Peyer's patch (tissue), 4 donors: ENCODE measurements at regions not wholly inside any gene's neighbourhood (a gene's known extent, or its start where the extent isn't known, plus 50 kb on each side); places are given as distances from the start of the nearest gene placed in this dataset.

ENCODE experiments used
- POLR2A ChIP-seq, 2 donors: fragments of 450-650 bp; IDR thresholded peaks; one replicate each; pipeline ENCODE4 v1.5.1; 2017; ENCODE audit warnings: antibody characterized with exemption in 2 of 2, mild to moderate bottlenecking in 2 of 2, moderate library complexity in 2 of 2
- TF ChIP-seq, protein P1 (sequence below), 6 experiments: fragments of 450-650 bp in 4 of 6; fragments of 200-600 bp in 2 of 6; sonication (generic) in 1 of 6; IDR thresholded peaks; one replicate each; pipeline ENCODE4 v1.5.1; 2017 to 2019; ENCODE audit warnings: antibody characterized with exemption in 6 of 6, mild to moderate bottlenecking in 3 of 6, moderate library complexity in 1 of 6

DNA sequence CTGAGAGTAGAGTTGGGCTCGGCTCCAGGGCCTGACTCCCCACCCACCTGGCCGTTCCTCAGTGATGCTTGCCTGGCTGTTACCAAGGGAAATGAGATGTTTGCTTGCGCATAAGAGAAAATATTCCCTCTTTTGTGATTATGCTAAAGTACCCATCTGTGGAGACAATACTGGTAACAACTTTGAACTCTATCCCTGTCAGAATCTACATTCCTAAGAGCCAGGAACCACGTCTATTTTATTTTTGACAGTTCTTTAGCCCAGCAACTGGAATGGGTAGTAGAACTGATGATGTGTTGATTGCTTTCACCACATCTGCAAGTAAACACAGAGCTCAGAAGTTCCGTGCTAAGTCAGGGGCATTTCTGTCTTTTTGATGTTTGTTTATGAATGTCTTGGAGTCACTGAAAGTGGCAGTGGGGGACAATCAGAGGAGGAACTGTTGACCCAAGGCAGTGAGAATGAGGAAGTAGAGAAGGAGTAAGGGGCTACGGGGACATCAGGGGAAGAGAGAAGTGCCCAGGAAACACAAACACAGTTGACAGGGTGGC, 348.3 kb upstream of the SOX11 start:
- TF ChIP-seq, protein P1, sequence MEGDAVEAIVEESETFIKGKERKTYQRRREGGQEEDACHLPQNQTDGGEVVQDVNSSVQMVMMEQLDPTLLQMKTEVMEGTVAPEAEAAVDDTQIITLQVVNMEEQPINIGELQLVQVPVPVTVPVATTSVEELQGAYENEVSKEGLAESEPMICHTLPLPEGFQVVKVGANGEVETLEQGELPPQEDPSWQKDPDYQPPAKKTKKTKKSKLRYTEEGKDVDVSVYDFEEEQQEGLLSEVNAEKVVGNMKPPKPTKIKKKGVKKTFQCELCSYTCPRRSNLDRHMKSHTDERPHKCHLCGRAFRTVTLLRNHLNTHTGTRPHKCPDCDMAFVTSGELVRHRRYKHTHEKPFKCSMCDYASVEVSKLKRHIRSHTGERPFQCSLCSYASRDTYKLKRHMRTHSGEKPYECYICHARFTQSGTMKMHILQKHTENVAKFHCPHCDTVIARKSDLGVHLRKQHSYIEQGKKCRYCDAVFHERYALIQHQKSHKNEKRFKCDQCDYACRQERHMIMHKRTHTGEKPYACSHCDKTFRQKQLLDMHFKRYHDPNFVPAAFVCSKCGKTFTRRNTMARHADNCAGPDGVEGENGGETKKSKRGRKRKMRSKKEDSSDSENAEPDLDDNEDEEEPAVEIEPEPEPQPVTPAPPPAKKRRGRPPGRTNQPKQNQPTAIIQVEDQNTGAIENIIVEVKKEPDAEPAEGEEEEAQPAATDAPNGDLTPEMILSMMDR (IDR thresholded peaks at IDR 0.05): no peak
- TF ChIP-seq POLR2A (IDR thresholded peaks at IDR 0.05): no peak
